BLaER1 treated with 17β-estradiol and CSF1 and Interleukin-3, amounts not matched to agents 10 nM and 100 nM (cell line): ENCODE measurements at regions not wholly inside any gene's neighbourhood (a gene's known extent, or its start where the extent isn't known, plus 50 kb on each side); places are given as distances from the start of the nearest gene placed in this dataset.

Experiments
- H3K27ac ChIP-seq, 11 experiments: shearing (Covaris generic); formaldehyde crosslinking; 2 replicates each; pipeline ENCODE4 v1.8.1; 2022
- H3K27me3 ChIP-seq, 11 experiments: shearing (Covaris generic); formaldehyde crosslinking; 2 replicates each; pipeline ENCODE4 v1.8.1; 2022
- H3K36me3 ChIP-seq, 11 experiments: shearing (Covaris generic); formaldehyde crosslinking; 2 replicates each; pipeline ENCODE4 v1.8.1; 2022
- H3K4me1 ChIP-seq, 10 experiments: shearing (Covaris generic); formaldehyde crosslinking; 2 replicates each; pipeline ENCODE4 v1.8.1; 2022
- H3K4me2 ChIP-seq, 11 experiments: shearing (Covaris generic); formaldehyde crosslinking; 2 replicates each; pipeline ENCODE4 v1.8.1; 2022
- H3K4me3 ChIP-seq, 10 experiments: shearing (Covaris generic); formaldehyde crosslinking; 2 replicates each; pipeline ENCODE4 v1.8.1; 2022
- H3K9ac ChIP-seq, 11 experiments: shearing (Covaris generic); formaldehyde crosslinking; 2 replicates each; pipeline ENCODE4 v1.8.1; 2022
- H3K9me3 ChIP-seq, 11 experiments: shearing (Covaris generic); formaldehyde crosslinking; replicated peaks in 1 of 11; 2 replicates each; pipeline ENCODE4 v1.8.1; 2022
- H4K20me1 ChIP-seq, 11 experiments: shearing (Covaris generic); formaldehyde crosslinking; 2 replicates each; pipeline ENCODE4 v1.8.1; 2022
- Cebpa-rat ChIP-seq, 11 experiments: shearing (Covaris generic); IDR thresholded peaks; 2 replicates each; pipeline ENCODE4 v1.8.1; 2022

DNA sequence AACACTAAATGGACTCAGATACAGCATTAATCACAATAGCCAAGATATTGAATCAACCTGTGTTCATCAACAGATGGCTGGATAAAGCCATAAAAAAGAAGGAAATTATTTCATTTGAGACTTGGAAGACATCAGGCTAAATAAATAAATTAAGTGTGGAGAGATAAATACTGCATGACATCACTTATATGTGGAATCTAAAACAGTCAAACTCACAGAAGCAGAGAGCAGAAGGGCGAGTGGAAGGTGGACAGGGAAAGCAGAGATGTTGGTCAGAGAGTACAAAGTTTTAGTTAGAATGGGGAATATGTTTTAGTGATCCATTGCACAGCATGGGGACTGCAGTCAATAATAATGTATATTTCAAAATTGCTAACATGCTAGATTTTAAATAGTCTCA lies 207.2 kb downstream of the VAPA start:
- Histone ChIP-seq H4K20me1 (no peaks in the 10 kb centered on the region), H3K4me1 (peaks cover 0 to 27% (median 10%) of the 10 kb centered on the region in 10 experiments; a peak in 11 of 20 replicates), H3K4me3 (no peak overlapping the region), H3K36me3 (no peaks in the 10 kb centered on the region), H3K9me3 (peaks cover 0 to 20% (median 12%) of the 10 kb centered on the region in 11 experiments; a peak in 21 of 22 replicates), H3K4me2 (no peak overlapping the region; a peak in 1 of 22 replicates), H3K27me3 (no peaks in the 10 kb centered on the region), H3K27ac (no peak overlapping the region), H3K9ac (no peak overlapping the region)
- no peak for TF ChIP-seq Cebpa-rat (IDR thresholded peaks at IDR 0.05)

- no peaks in the 10 kb centered on the region for H3K27me3 ChIP-seq
- no peaks in the 10 kb centered on the region for H4K20me1 ChIP-seq
- no peak overlapping the region for H3K9ac ChIP-seq
- no peaks in the 10 kb centered on the region for H3K36me3 ChIP-seq
- H3K4me2 ChIP-seq: peak overlapping the region in 2 of 11 experiments; percentile 8 to 65; a peak in 2 of 22 replicates
- no peak for TF ChIP-seq Cebpa-rat (IDR thresholded peaks at IDR 0.05)
- H3K4me3 ChIP-seq: no peak overlapping the region
- H3K27ac ChIP-seq: no peak overlapping the region
- peaks cover 0 to 20% (median 12%) of the 10 kb centered on the region in 11 experiments; a peak in 21 of 22 replicates for H3K9me3 ChIP-seq
- H3K4me1 ChIP-seq: peaks cover 0 to 27% (median 10%) of the 10 kb centered on the region in 10 experiments; a peak in 11 of 20 replicates
Observed at GRCh38 chr18:10121786-10122515, 208.1 kb downstream of the VAPA start.

GRCh38 chr18:10122988-10123950 lies 209.5 kb downstream of the VAPA start:
- peak overlapping the region in 5 of 11 experiments; percentile 39 to 65 (median 54); a peak in 12 of 22 replicates for H3K4me2 ChIP-seq
- no peak overlapping the region for H3K27ac ChIP-seq

DNA sequence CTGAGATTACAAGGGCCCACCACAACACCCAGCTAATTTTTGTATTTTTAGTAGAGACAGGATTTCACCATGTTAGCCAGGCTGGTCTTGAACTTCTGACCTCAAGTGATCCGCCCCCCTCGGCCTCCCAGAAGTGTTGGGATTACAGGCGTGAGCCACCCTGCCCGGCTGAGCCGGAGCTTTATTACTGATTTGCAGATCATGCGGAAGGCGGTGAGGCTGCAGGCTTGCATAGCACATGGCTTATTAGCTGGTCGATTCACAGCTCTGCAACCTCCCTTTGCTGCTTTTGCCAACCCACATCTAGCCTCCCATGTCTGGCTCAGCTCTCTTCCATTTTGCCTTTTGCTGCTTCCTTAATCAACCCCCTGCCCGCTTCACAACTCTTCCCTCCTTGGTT lies 210.3 kb downstream of the VAPA start:
- Histone ChIP-seq H4K20me1 (no peaks in the 10 kb centered on the region), H3K36me3 (no peaks in the 10 kb centered on the region), H3K27me3 (no peaks in the 10 kb centered on the region), H3K27ac (no peak overlapping the region), H3K4me1 (peaks cover 0 to 27% (median 10%) of the 10 kb centered on the region in 10 experiments; a peak in 11 of 20 replicates), H3K4me3 (no peak overlapping the region), H3K9me3 (peaks cover 0 to 17% (median 8%) of the 10 kb centered on the region in 11 experiments; a peak in 21 of 22 replicates), H3K9ac (no peak overlapping the region), H3K4me2 (peak overlapping the region in 2 of 11 experiments; percentile 54 to 65; a peak in 2 of 22 replicates)
- no peak for TF ChIP-seq Cebpa-rat (IDR thresholded peaks at IDR 0.05)

More at GRCh38 chr18:10122988-10123950, 209.5 kb downstream of the VAPA start:
- Histone ChIP-seq H3K4me1 (peaks cover 0 to 27% (median 10%) of the 10 kb centered on the region in 10 experiments; a peak in 11 of 20 replicates), H3K27me3 (no peaks in the 10 kb centered on the region), H3K9ac (0 out of 22 replicates have a peak overlapping the region, but pooled peaks of 1 of the 11 experiments have one; percentile 1), H3K4me3 (no peak overlapping the region), H3K36me3 (no peaks in the 10 kb centered on the region), H4K20me1 (no peaks in the 10 kb centered on the region), H3K9me3 (peaks cover 0 to 20% (median 12%) of the 10 kb centered on the region in 11 experiments; a peak in 21 of 22 replicates)
- no peak for TF ChIP-seq Cebpa-rat (IDR thresholded peaks at IDR 0.05)

- peaks cover 0 to 27% (median 10%) of the 10 kb centered on the region in 10 experiments; a peak in 11 of 20 replicates for H3K4me1 ChIP-seq
- no peaks in the 10 kb centered on the region for H3K36me3 ChIP-seq
- H3K9ac ChIP-seq: no peak overlapping the region
- no peak for TF ChIP-seq Cebpa-rat (IDR thresholded peaks at IDR 0.05)
- no peaks in the 10 kb centered on the region for H4K20me1 ChIP-seq
- H3K4me2 ChIP-seq: no peak overlapping the region
- no peak overlapping the region for H3K27ac ChIP-seq
- peaks cover 0 to 12% (median 5%) of the 10 kb centered on the region in 11 experiments; a peak in 21 of 22 replicates for H3K9me3 ChIP-seq
- H3K27me3 ChIP-seq: no peaks in the 10 kb centered on the region
- H3K4me3 ChIP-seq: no peak overlapping the region
Observed at GRCh38 chr18:10124557-10124956, 210.7 kb downstream of the VAPA start.

GRCh38 chr18:10124967-10125366 lies 211.2 kb downstream of the VAPA start:
- no peak overlapping the region for H3K27ac ChIP-seq
- peaks cover 0 to 8% (median under 1%) of the 10 kb centered on the region in 11 experiments; a peak in 6 of 22 replicates for H3K9me3 ChIP-seq
- no peaks in the 10 kb centered on the region for H4K20me1 ChIP-seq
- H3K9ac ChIP-seq: no peak overlapping the region
- no peaks in the 10 kb centered on the region for H3K36me3 ChIP-seq
- H3K4me3 ChIP-seq: no peak overlapping the region
- H3K4me1 ChIP-seq: peaks cover 0 to 27% (median 9%) of the 10 kb centered on the region in 10 experiments; a peak in 11 of 20 replicates
- no peak overlapping the region for H3K4me2 ChIP-seq
- no peak for TF ChIP-seq Cebpa-rat (IDR thresholded peaks at IDR 0.05)
- peaks cover 0 to 1% (median 0%) of the 10 kb centered on the region in 11 experiments; a peak in 1 of 22 replicates for H3K27me3 ChIP-seq

DNA sequence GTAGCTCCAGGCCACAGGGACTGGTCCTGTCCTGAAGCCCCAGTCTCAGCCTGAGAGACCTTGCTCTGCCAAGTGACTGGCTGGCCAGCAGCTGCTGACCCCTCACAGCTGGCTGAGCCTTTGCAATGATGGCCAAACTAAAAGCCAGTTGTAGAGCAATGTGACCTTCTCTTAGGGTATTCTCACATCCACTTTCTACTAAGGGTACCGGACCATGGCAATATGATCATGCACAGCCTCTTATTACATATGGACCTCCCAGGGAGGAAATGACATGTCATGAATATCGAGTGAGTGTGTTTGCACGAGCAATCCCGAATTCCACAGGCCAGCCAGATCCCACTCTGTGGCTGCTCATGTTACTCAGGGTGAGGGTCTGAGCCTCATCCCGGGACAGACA lies 213.9 kb downstream of the VAPA start:
- Histone ChIP-seq H3K4me3 (no peak overlapping the region), H3K9ac (no peak overlapping the region), H4K20me1 (no peaks in the 10 kb centered on the region), H3K27me3 (peaks cover 11 to 22% (median 16%) of the 10 kb centered on the region in 11 experiments; a peak in 21 of 22 replicates), H3K36me3 (no peaks in the 10 kb centered on the region), H3K4me1 (peaks cover 0 to 20% (median 5%) of the 10 kb centered on the region in 10 experiments; a peak in 9 of 20 replicates), H3K4me2 (no peak overlapping the region), H3K9me3 (peaks cover 0 to 5% (median 0%) of the 10 kb centered on the region in 11 experiments; a peak in 2 of 22 replicates), H3K27ac (no peak overlapping the region)
- TF ChIP-seq Cebpa-rat (IDR thresholded peaks at IDR 0.05): no peak

GRCh38 chr18:10128921-10129501 lies 215.2 kb downstream of the VAPA start:
- TF ChIP-seq Cebpa-rat (IDR thresholded peaks at IDR 0.05): no peak
- peaks cover 11 to 24% (median 16%) of the 10 kb centered on the region in 11 experiments; a peak in 21 of 22 replicates for H3K27me3 ChIP-seq

More at GRCh38 chr18:10128921-10129501, 215.2 kb downstream of the VAPA start:
- no peak overlapping the region for H3K4me2 ChIP-seq
- no peak overlapping the region for H3K27ac ChIP-seq
- no peak overlapping the region for H3K4me3 ChIP-seq
- peaks cover 0 to 5% (median 0%) of the 10 kb centered on the region in 11 experiments; a peak in 2 of 22 replicates for H3K9me3 ChIP-seq
- H3K9ac ChIP-seq: no peak overlapping the region
- H3K4me1 ChIP-seq: peaks cover 0 to 7% (median 0%) of the 10 kb centered on the region in 10 experiments; a peak in 2 of 20 replicates
- H4K20me1 ChIP-seq: no peaks in the 10 kb centered on the region
- H3K36me3 ChIP-seq: no peaks in the 10 kb centered on the region
